GM12878 (cell line): ENCODE measurements at regions not wholly inside any gene's neighbourhood (a gene's known extent, or its start where the extent isn't known, plus 50 kb on each side); places are given as distances from the start of the nearest gene placed in this dataset.

Source experiments
- ATAC-seq: fragments of 200-7000 bp; cut with Tn5 transposase; 3 replicates; pipeline ENCODE4 v1.9.1; 2020; ENCODE audit warnings: mild to moderate bottlenecking, moderate library complexity
- BruUV-seq: library from RNA; stranded (reverse); fragments of 400-500 nt; replicated peaks from 2 replicates; lab custom pipeline; 2021; lab: Mats Ljungman, UMichigan
- CTCF ChIA-PET: fragments of 300-600 bp; sonication (Branson Sonifier 250); formaldehyde crosslinking; extraction: SDS; loops from one replicate; lab custom pipeline; 2021; ENCODE audit warnings: inconsistent platforms; lab: Yijun Ruan, JAX
- POLR2A ChIA-PET: fragments of 350-600 bp; formaldehyde crosslinking; extraction: SDS; loops from one replicate; lab custom pipeline; 2021; ENCODE audit warnings: inconsistent platforms; lab: Charles Lee
- RAD21 ChIA-PET: fragments of 300-600 bp; sonication (Branson Sonifier 250); formaldehyde crosslinking; loops from one replicate; lab custom pipeline; 2023; ENCODE audit warnings: antibody characterized with exemption; ENCODE audit not compliant: unreplicated experiment; lab: Charles Lee
- SMC1A ChIA-PET: fragments of 300-600 bp; sonication (Branson Sonifier 250); formaldehyde crosslinking; loops from one replicate; lab custom pipeline; 2023; ENCODE audit not compliant: unreplicated experiment, uncharacterized antibody; lab: Charles Lee
- DNase-seq: peaks from one replicate; pipeline ENCODE4 v3.0.0-alpha.2; 2011; ENCODE audit warnings: low read depth, low spot score
- FAIRE-seq: peaks from 3 replicates; lab custom pipeline; 2011; peaks lifted over from hg19 to GRCh38; lab: Jason Lieb, UNC
- H2AFZ ChIP-seq: 2 replicates; pipeline ENCODE4 v1.6.0; 2011; ENCODE audit warnings: low read depth, low read length, control low read depth; ENCODE audit not compliant: control insufficient read depth
- H3K27ac ChIP-seq: 2 replicates; pipeline ENCODE4 v1.5.1; 2011; ENCODE audit warnings: control low read depth; ENCODE audit not compliant: control insufficient read depth, insufficient read depth
- H3K27me3 ChIP-seq, 2 experiments: replicated peaks in 1 of 2; 2 replicates each; pipeline versions ENCODE4 v1.6.0 to v1.6.1; 2011; ENCODE audit warnings: low read length in 1 of 2; ENCODE audit not compliant: control insufficient read depth in 2 of 2, insufficient read depth in 2 of 2
- H3K36me3 ChIP-seq, 2 experiments: 2 replicates each; pipeline ENCODE4 v1.5.1; 2011; ENCODE audit warnings: low read length in 1 of 2; ENCODE audit not compliant: control insufficient read depth in 2 of 2, insufficient read depth in 2 of 2
- H3K4me1 ChIP-seq: 2 replicates; pipeline ENCODE4 v1.6.1; 2011; ENCODE audit warnings: mild to moderate bottlenecking, low read length, moderate library complexity, mixed read lengths; ENCODE audit not compliant: control insufficient read depth, insufficient read depth
- H3K4me2 ChIP-seq: 2 replicates; pipeline ENCODE4 v1.6.0; 2011; ENCODE audit warnings: control low read depth; ENCODE audit not compliant: control insufficient read depth, insufficient read depth
- H3K4me3 ChIP-seq: fragments of 200-600 bp; sonication (generic); 2 replicates; pipeline ENCODE4 v1.5.1; 2016
- H3K79me2 ChIP-seq: 2 replicates; pipeline ENCODE4 v1.6.0; 2011; ENCODE audit warnings: low read length; ENCODE audit not compliant: control insufficient read depth, insufficient read depth
- H3K9ac ChIP-seq: 2 replicates; pipeline ENCODE4 v1.8.0; 2011; ENCODE audit warnings: low read length, control low read depth, mixed read lengths; ENCODE audit not compliant: control insufficient read depth, insufficient read depth
- H3K9me3 ChIP-seq: replicated peaks from 3 replicates; pipeline ENCODE4 v1.5.1; 2011; ENCODE audit warnings: mild to moderate bottlenecking, low read length; ENCODE audit not compliant: control insufficient read depth, insufficient read depth
- H4K20me1 ChIP-seq: 2 replicates; pipeline ENCODE4 v1.6.0; 2011; ENCODE audit not compliant: control insufficient read depth, insufficient read depth
- CBX5 ChIP-seq: sonication (generic); IDR thresholded peaks from 2 replicates; pipeline ENCODE4 v1.6.1; 2016; ENCODE audit warnings: low read depth, moderate library complexity, mild to moderate bottlenecking, inconsistent platforms
- NFXL1 ChIP-seq: fragments of 450-650 bp; IDR thresholded peaks from 2 replicates; pipeline ENCODE4 v1.6.1; 2017; ENCODE audit warnings: antibody characterized with exemption, mild to moderate bottlenecking, borderline replicate concordance
- NFYB ChIP-seq: IDR thresholded peaks from 2 replicates; pipeline ENCODE4 v1.6.1; 2011; ENCODE audit warnings: low read depth, mild to moderate bottlenecking, low read length, improper control_type of control experiment, moderate library complexity; ENCODE audit not compliant: insufficient read depth
- POLR2AphosphoS5 ChIP-seq: IDR thresholded peaks from 2 replicates; pipeline ENCODE4 v1.6.1; 2011; ENCODE audit warnings: mild to moderate bottlenecking, low read length, inconsistent platforms
- WGBS: methylation state at CpG from one replicate; pipeline ENCODE4 v1.1.6; 2016; ENCODE audit warnings: low lambda C conversion rate; ENCODE audit not compliant: insufficient replicate concordance, insufficient coverage; ENCODE audit errors: missing lambda C conversion rate; 5-methylcytosine and 5-hydroxymethylcytosine counted together
- in situ Hi-C: fragments of 300-500 bp; cut with MboI; formaldehyde crosslinking; loops from 9 replicates; pipeline ENCODE4 v1.14.3; 2018; ENCODE audit warnings: mixed read lengths
- intact Hi-C: fragments of 100-400 bp; cut with micrococcal nuclease; formaldehyde crosslinking; loops from one replicate; pipeline ENCODE4 v1.14.2; 2022; ENCODE audit not compliant: unreplicated experiment

- Histone ChIP-seq H2AFZ (no peak overlapping the region), H3K9me3 (no peaks in the 10 kb centered on the region), H3K4me1 (no peaks in the 10 kb centered on the region), H3K36me3 (no peaks in the 10 kb centered on the region), H3K27ac (no peak overlapping the region), H3K4me3 (no peak overlapping the region), H3K27me3 (no peaks in the 10 kb centered on the region), H3K9ac (no peak overlapping the region), H3K79me2 (no peaks in the 10 kb centered on the region), H3K4me2 (no peak overlapping the region), H4K20me1 (no peaks in the 10 kb centered on the region)
- WGBS: 0% methylated on average over 3 of the region's 3 CpGs
- intact Hi-C loops: no loop called here
- ChIA-PET RAD21 (no interaction called here), CTCF (no interaction called here), SMC1A (interaction anchor here (0.9 to 2.1 kb wide), 4 partner anchors 9 to 535 kb away, joined by 3 to 11 read pairs (median 4); no protein-coding TSS in a partner anchor), POLR2A (no interaction called here)
- DNase-seq: no peak
- peak; percentile 41; the same call in 2 of the 3 replicates for ATAC-seq
- in situ Hi-C loops: no loop called here
- BruUV-seq: no TSS peak
- no peak for FAIRE-seq
- no peak for TF ChIP-seq NFXL1
Measured at GRCh38 chr2:226267516-226268289, 531.9 kb downstream of the IRS1 start.

GRCh38 chr2:226256709-226257376, 542.8 kb downstream of the IRS1 start:
- intact Hi-C loops (no loop called here), in situ Hi-C loops (no loop called here)
- Histone ChIP-seq H3K79me2 (no peaks in the 10 kb centered on the region), H2AFZ (no peak overlapping the region), H3K4me2 (no peak overlapping the region), H3K9ac (no peak overlapping the region), H3K36me3 (no peaks in the 10 kb centered on the region), H3K4me3 (no peak overlapping the region), H3K27ac (no peak overlapping the region), H3K4me1 (no peaks in the 10 kb centered on the region), H3K27me3 (no peaks in the 10 kb centered on the region), H4K20me1 (no peaks in the 10 kb centered on the region), H3K9me3 (no peaks in the 10 kb centered on the region)
- TF ChIP-seq NFYB (no peak), POLR2AphosphoS5 (no peak), CBX5 (no peak)
- ChIA-PET POLR2A (no interaction called here), CTCF (interaction anchor here (0.8 to 1.3 kb wide), 2 partner anchors 30 to 41 kb away, joined by 3 read pairs; no protein-coding TSS in a partner anchor), SMC1A (interaction anchor here (1.8 kb wide), 1 partner anchor 10 kb away, joined by 11 read pairs; no protein-coding TSS in a partner anchor), RAD21 (no interaction called here)
- WGBS: 25% methylated on average over 4 of the region's 4 CpGs
- ATAC-seq (no peak), DNase-seq (no peak), FAIRE-seq (no peak)
- BruUV-seq: no TSS peak
